Thymus (tissue), 11 donors: ENCODE measurements at regions not wholly inside any gene's neighbourhood (a gene's known extent, or its start where the extent isn't known, plus 50 kb on each side); places are given as distances from the start of the nearest gene placed in this dataset.

ENCODE experiments used
- DNase-seq, 9 donors: peaks; one replicate each; pipeline ENCODE4 v3.0.0-alpha.2; 2013; ENCODE audit warnings: low spot score in 9 of 9, low read depth in 6 of 9, missing footprints in 1 of 9
- H3K27ac ChIP-seq, 2 donors: one replicate each; pipeline ENCODE4 v1.5.1; 2013; ENCODE audit warnings: control low read depth in 1 of 2, low read depth in 1 of 2, low read length in 1 of 2, mild to moderate bottlenecking in 1 of 2, moderate library complexity in 1 of 2
- H3K27me3 ChIP-seq, 2 donors: one replicate each; pipeline ENCODE4 v1.5.1; 2013; ENCODE audit warnings: low read length in 1 of 2; ENCODE audit not compliant: control insufficient read depth in 2 of 2, insufficient read depth in 1 of 2
- H3K36me3 ChIP-seq, 2 donors: one replicate each; pipeline ENCODE4 v1.5.1; 2013; ENCODE audit warnings: low read length in 1 of 2, mild to moderate bottlenecking in 1 of 2, moderate library complexity in 1 of 2; ENCODE audit not compliant: control insufficient read depth in 2 of 2, insufficient read depth in 2 of 2
- H3K4me1 ChIP-seq, 2 donors: one replicate each; pipeline ENCODE4 v1.5.1; 2013; ENCODE audit warnings: low read length in 2 of 2; ENCODE audit not compliant: control insufficient read depth in 2 of 2, insufficient read depth in 2 of 2
- H3K4me3 ChIP-seq, 2 donors: one replicate each; pipeline ENCODE4 v1.5.1; 2013; ENCODE audit warnings: low read length in 2 of 2, control low read depth in 1 of 2, mild to moderate bottlenecking in 1 of 2
- H3K9me3 ChIP-seq, 2 donors: one replicate each; pipeline ENCODE4 v1.5.1; 2013; ENCODE audit warnings: low read length in 1 of 2, mild to moderate bottlenecking in 1 of 2; ENCODE audit not compliant: control insufficient read depth in 2 of 2, insufficient read depth in 1 of 2
- WGBS: extraction: QIAGEN DNeasy Blood & Tissue Kit; methylation state at CpG from one replicate; pipeline ENCODE4 v1.1.7; 2013; 5-methylcytosine and 5-hydroxymethylcytosine counted together
- donor health status: healthy.

DNA sequence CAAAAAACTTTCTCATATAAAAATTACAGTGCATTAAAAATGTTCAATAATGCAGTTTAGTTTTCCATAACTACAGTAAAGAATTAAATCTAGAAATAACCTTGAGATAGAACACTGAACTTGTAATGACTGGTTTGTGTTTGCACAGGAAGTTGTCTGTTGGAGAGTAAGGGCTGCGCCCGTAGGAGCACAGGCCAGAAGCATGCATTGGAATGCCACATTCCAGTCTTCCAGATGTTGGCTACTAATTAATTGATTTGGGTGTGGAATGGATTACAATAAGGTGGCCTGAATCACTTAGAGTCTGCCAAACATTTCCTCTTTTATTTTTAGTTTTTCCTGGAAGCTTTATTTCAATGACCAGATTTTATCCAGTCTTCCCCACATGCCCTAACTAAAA, 582.6 kb upstream of the MMS22L start:
- Histone ChIP-seq H3K9me3 (no peaks in the 10 kb centered on the region), H3K27me3 (no peaks in the 10 kb centered on the region), H3K4me3 (no peak overlapping the region), H3K4me1 (no peaks in the 10 kb centered on the region), H3K27ac (no peak overlapping the region), H3K36me3 (no peaks in the 10 kb centered on the region)
- DNase-seq: no peak
- WGBS: 86% methylated on average over 2 of the region's 2 CpGs

DNA sequence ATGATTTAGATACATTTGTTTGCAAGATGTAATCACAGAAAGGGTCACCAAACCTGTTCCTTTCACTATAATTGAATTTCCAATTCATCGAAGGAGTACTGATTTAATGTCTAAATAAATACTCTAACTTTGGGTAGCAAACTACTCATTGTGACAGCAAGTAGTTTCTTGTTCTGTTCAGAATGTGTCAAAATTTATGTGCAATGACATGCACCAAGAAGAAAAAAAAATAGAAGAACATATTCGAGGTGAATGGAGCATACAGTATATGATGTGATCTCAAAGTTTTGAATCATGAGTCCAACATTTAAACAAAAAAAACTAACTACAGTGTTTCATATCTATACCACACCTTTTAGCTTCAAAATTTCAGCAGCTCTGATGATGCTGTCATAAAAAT, 583.6 kb upstream of the MMS22L start:
- WGBS: 90% methylated on average over 2 of the region's 2 CpGs
- H3K4me3 ChIP-seq: no peak overlapping the region
- H3K9me3 ChIP-seq: no peaks in the 10 kb centered on the region
- H3K36me3 ChIP-seq: no peaks in the 10 kb centered on the region
- no peak for DNase-seq
- H3K27ac ChIP-seq: no peak overlapping the region
- no peaks in the 10 kb centered on the region for H3K27me3 ChIP-seq
- H3K4me1 ChIP-seq: no peaks in the 10 kb centered on the region

DNA sequence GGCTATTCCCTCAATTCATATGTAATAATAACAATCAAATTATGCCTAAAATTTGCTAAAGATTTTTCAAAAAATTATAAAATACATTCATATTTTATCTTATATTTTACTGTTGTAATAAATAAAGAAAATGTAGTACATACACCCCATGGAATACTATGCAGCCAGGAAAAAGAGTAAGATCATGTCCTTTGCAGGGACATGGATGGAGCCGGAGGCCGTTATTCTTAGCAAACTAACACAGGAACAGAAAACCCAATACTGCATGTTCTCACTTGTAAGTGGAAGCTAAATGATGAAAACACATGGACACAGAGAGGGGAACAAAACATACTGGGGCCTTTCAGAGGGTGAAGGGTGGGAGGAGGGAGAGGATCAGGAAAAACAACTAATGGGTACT, 584.2 kb upstream of the MMS22L start:
- Histone ChIP-seq H3K27me3 (no peaks in the 10 kb centered on the region), H3K4me1 (no peaks in the 10 kb centered on the region), H3K4me3 (no peak overlapping the region), H3K9me3 (no peaks in the 10 kb centered on the region), H3K27ac (no peak overlapping the region), H3K36me3 (no peaks in the 10 kb centered on the region)
- 48% methylated on average over 2 of the region's 2 CpGs for WGBS
- no peak for DNase-seq

DNA sequence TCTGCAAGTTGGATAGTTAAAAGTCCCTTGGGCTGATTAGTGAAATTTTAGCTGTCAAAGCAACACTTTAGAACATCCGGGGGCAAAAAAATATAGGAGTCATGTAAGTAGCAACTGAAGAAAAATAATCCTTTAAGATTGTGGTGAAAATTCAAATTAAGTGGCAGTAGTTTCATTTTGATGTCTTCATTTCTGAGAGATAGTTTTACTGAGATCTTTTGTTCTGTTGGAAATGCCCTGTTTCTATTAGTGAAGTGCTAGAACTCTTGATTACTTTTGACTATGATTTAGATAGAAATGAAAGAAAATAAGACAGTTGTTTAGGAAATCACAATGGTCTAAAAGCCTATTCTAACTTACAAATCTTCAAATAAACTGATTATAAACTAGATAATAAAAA, 587.3 kb upstream of the MMS22L start:
- Histone ChIP-seq H3K27ac (no peak overlapping the region), H3K36me3 (no peaks in the 10 kb centered on the region), H3K4me3 (no peak overlapping the region), H3K4me1 (no peaks in the 10 kb centered on the region), H3K9me3 (no peaks in the 10 kb centered on the region), H3K27me3 (no peaks in the 10 kb centered on the region)
- no peak for DNase-seq
- 0% methylated on average over 1 of the region's 1 CpG for WGBS

DNA sequence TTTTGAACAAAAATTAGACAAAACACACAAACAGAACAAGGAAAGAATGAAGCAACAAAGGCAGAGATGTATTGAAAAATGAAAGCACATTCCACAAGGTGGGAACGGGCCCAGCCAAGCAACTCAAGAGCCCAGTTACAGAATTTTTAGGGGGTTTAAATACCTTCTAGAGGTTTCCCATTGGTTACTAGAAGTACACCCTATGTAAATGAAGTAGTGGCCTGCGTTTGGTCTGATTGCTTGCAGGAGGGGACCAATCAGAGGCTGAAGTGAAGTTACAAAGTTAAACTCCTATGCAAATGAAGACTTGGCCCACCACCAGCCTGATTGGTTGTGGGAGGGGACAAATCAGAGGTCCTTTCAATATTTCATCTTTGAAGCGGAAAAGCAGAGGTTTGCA, 593.7 kb upstream of the MMS22L start:
- no peaks in the 10 kb centered on the region for H3K9me3 ChIP-seq
- H3K27me3 ChIP-seq: no peaks in the 10 kb centered on the region
- no peaks in the 10 kb centered on the region for H3K4me1 ChIP-seq
- H3K4me3 ChIP-seq: no peak overlapping the region
- no peaks in the 10 kb centered on the region for H3K36me3 ChIP-seq
- WGBS: 90% methylated on average over 3 of the region's 3 CpGs
- no peak for DNase-seq
- H3K27ac ChIP-seq: no peak overlapping the region

DNA sequence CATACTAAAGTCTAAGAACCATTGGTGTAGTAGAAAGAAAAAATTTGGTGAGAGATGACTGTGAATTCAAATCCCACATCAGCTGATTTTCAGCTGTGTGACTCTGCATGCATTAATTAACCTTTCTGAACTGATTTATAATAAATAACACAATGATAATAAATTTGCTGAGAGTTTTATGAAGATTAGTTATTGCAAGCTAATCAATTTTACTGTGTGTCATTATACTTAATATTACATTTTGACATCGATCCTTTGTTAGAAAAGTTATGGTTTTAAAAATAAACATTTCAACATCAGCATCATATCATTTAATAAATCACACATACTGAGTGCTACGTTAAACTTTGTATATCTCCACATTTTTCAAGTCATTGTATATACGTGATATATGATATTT, 599.7 kb upstream of the MMS22L start:
- H3K36me3 ChIP-seq: no peaks in the 10 kb centered on the region
- no peaks in the 10 kb centered on the region for H3K9me3 ChIP-seq
- H3K4me1 ChIP-seq: no peaks in the 10 kb centered on the region
- no peak overlapping the region for H3K27ac ChIP-seq
- H3K4me3 ChIP-seq: no peak overlapping the region
- no peak for DNase-seq
- WGBS: 93% methylated on average over 3 of the region's 3 CpGs
- H3K27me3 ChIP-seq: no peaks in the 10 kb centered on the region

DNA sequence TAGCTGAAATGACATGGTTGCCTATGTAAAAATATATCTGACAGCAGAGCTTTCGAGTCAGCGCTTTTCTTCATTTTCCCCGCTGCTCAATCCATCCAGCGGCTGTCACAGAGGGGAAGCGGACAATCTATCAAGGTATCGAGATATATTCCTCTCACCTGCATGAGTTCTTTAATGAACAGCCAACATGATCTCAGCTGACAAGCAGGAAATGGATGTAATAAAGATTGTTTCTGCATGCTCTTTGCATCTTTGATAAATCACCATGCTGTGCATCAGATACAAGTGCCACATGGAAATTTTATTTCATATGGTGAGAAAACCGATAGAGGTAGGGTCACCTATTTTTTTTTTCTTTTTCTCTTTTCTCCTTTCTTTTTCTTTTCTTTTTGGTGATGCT, 602.3 kb upstream of the MMS22L start:
- no peak for DNase-seq
- H3K9me3 ChIP-seq: no peaks in the 10 kb centered on the region

DNA sequence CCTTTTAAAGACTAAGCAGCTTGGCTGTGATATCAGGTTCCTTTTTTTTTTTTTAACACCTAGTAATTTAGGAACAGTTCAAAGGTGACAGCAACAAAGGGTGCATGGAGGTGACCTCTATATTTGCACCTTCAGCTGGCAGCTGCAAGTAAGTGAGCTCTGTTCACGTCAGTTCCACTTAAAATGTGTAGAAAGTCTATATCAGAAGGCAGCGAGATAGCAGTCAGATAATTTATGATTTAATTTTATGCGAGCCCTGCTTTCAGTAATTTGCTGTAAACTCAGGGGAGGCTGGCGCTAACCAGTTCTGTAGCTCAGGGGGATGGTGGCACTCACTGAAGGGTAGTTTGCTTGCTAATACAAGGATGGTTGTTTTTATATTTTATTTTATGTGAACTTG, 602.8 kb upstream of the MMS22L start:
- WGBS: 89% methylated on average over 4 of the region's 4 CpGs
- Histone ChIP-seq H3K27ac (no peak overlapping the region), H3K4me1 (no peaks in the 10 kb centered on the region), H3K27me3 (no peaks in the 10 kb centered on the region), H3K9me3 (no peaks in the 10 kb centered on the region), H3K36me3 (no peaks in the 10 kb centered on the region), H3K4me3 (no peak overlapping the region)
- no peak for DNase-seq

More for the DNA sequence above, 602.3 kb upstream of the MMS22L start:
- Histone ChIP-seq H3K4me1 (no peaks in the 10 kb centered on the region), H3K36me3 (no peaks in the 10 kb centered on the region), H3K27me3 (no peaks in the 10 kb centered on the region), H3K4me3 (no peak overlapping the region), H3K27ac (no peak overlapping the region)
- WGBS: 87% methylated on average over 7 of the region's 7 CpGs

DNA sequence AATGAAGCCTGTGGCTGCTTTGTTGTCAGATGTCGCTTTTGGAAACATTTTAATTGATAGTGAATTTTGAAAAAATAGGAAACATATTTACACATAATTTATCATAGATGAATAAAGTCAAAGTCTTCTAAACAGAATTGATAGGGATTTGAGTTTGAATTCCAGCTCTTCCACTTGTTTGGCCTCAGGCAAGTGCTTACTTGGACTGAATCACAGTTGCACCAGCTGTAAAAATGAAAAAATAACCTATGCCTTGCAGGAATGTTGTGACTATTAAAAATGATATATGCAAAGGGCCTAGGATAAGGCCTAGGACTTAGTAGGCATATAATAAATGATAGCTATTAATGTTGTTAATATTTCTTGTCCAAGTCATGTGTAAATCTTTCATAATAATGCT, 618.5 kb upstream of the MMS22L start:
- no peak for DNase-seq
- Histone ChIP-seq H3K27me3 (no peaks in the 10 kb centered on the region), H3K27ac (no peak overlapping the region), H3K4me1 (no peaks in the 10 kb centered on the region), H3K9me3 (no peaks in the 10 kb centered on the region), H3K36me3 (no peaks in the 10 kb centered on the region), H3K4me3 (no peak overlapping the region)
- 95% methylated on average over 1 of the region's 1 CpG for WGBS

DNA sequence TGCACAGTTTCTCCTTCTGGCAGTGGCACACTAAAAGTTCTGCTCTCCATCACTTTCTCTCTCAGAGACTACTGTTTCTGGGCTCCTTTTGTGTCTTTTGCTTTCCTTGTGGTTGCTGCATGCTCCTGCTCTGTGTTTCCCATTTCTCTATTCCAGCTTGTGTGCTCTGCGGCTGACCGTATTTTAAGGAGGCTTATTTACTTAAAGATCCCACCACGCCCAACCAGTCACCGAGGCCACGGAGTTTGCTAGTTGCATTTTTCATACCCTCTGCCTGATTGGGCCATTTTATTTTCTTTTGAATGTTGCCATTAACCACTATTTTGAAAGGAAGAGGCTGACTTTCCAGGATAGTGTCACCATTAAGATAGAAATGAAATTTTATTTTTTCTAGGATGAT, 626.4 kb upstream of the MMS22L start:
- H3K4me1 ChIP-seq: no peaks in the 10 kb centered on the region
- 94% methylated on average over 5 of the region's 5 CpGs for WGBS

More for the DNA sequence above, 626.4 kb upstream of the MMS22L start:
- H3K9me3 ChIP-seq: no peaks in the 10 kb centered on the region
- no peaks in the 10 kb centered on the region for H3K27me3 ChIP-seq
- no peak for DNase-seq
- H3K4me3 ChIP-seq: no peak overlapping the region
- no peaks in the 10 kb centered on the region for H3K36me3 ChIP-seq
- H3K27ac ChIP-seq: no peak overlapping the region
